CD4-positive, alpha-beta T cell (primary cell): ENCODE measurements at regions not wholly inside any gene's neighbourhood (a gene's known extent, or its start where the extent isn't known, plus 50 kb on each side); places are given as distances from the start of the nearest gene placed in this dataset.

Experiments
- ATAC-seq: fragments of 200-7000 bp; cut with Tn5 transposase; one replicate; pipeline ENCODE4 v1.10.0; 2022; ENCODE audit warnings: mild to moderate bottlenecking; ENCODE audit not compliant: poor library complexity
- CTCF ChIA-PET: fragments of 350-600 bp; sonication (Branson Sonifier 250); formaldehyde crosslinking; loops from one replicate; lab custom pipeline; 2021; ENCODE audit warnings: antibody characterized with exemption, inconsistent platforms; lab: Charles Lee
- POLR2A ChIA-PET: fragments of 350-600 bp; sonication (Branson Sonifier 250); formaldehyde crosslinking; loops from one replicate; lab custom pipeline; 2021; ENCODE audit warnings: antibody characterized with exemption, inconsistent platforms; lab: Charles Lee
- DNase-seq, 14 experiments: peaks; one replicate each; pipeline ENCODE4 v3.0.0-alpha.2; 2013 to 2020; ENCODE audit warnings: mixed read lengths in 2 of 14
- H3K27ac ChIP-seq, 2 donors: one replicate each; pipeline versions ENCODE4 v1.5.1 to v1.7.0; 2013; ENCODE audit warnings: low read length in 2 of 2, low read depth in 1 of 2, mild to moderate bottlenecking in 1 of 2
- H3K27me3 ChIP-seq, 2 experiments: 1 replicate in 1 of 2; 2 replicates in 1 of 2; pipeline versions ENCODE4 v1.6.1 to v1.7.0; 2013; ENCODE audit warnings: low read length in 2 of 2, control low read depth in 1 of 2, mild to moderate bottlenecking in 1 of 2, moderate library complexity in 1 of 2; ENCODE audit not compliant: insufficient read depth in 2 of 2, control insufficient read depth in 1 of 2
- H3K36me3 ChIP-seq: one replicate; pipeline ENCODE4 v1.6.1; 2013; ENCODE audit warnings: low read length, control low read depth; ENCODE audit not compliant: insufficient read depth
- H3K4me1 ChIP-seq: one replicate; pipeline ENCODE4 v1.6.1; 2013; ENCODE audit warnings: low read length, control low read depth; ENCODE audit not compliant: insufficient read depth
- H3K4me3 ChIP-seq: one replicate; pipeline ENCODE4 v1.5.1; 2013; ENCODE audit warnings: mild to moderate bottlenecking, low read length, moderate library complexity
- H3K9me3 ChIP-seq, 2 experiments: 1 replicate in 1 of 2; 2 replicates in 1 of 2; pipeline versions ENCODE4 v1.6.1 to v1.7.0; 2013; ENCODE audit warnings: low read length in 2 of 2, mild to moderate bottlenecking in 2 of 2, control low read depth in 1 of 2, moderate library complexity in 1 of 2; ENCODE audit not compliant: control insufficient read depth in 1 of 2, insufficient read depth in 1 of 2
- H3K27ac Mint-ChIP-seq: one replicate; pipeline ENCODE4 v1.8.0; 2020; ENCODE audit warnings: mixed read lengths
- H3K27me3 Mint-ChIP-seq: one replicate; pipeline ENCODE4 v1.8.0; 2021; ENCODE audit warnings: mixed read lengths
- H3K36me3 Mint-ChIP-seq: one replicate; pipeline ENCODE4 v1.8.0; 2021; ENCODE audit warnings: low read depth, mixed read lengths
- H3K4me1 Mint-ChIP-seq: one replicate; pipeline ENCODE4 v1.8.0; 2021; ENCODE audit warnings: low read depth, mixed read lengths
- H3K4me3 Mint-ChIP-seq: one replicate; pipeline ENCODE4 v1.8.0; 2020; ENCODE audit warnings: mild to moderate bottlenecking, mixed read lengths
- H3K9me3 Mint-ChIP-seq: one replicate; pipeline ENCODE4 v1.8.0; 2020; ENCODE audit warnings: mixed read lengths
- intact Hi-C, 2 experiments: fragments of 100-400 bp; cut with DNase I in 1 of 2; cut with micrococcal nuclease in 1 of 2; formaldehyde crosslinking; loops; one replicate each; pipeline versions ENCODE4 v1.15.1 to v1.9.0; 2023 to 2025; cut with DNase I, micrococcal nuclease
- TF ChIP-seq, protein P1 (sequence below): fragments of 200-600 bp; IDR thresholded peaks from one replicate; pipeline ENCODE4 v1.8.0; 2022; ENCODE audit warnings: antibody characterized with exemption, mild to moderate bottlenecking

DNA sequence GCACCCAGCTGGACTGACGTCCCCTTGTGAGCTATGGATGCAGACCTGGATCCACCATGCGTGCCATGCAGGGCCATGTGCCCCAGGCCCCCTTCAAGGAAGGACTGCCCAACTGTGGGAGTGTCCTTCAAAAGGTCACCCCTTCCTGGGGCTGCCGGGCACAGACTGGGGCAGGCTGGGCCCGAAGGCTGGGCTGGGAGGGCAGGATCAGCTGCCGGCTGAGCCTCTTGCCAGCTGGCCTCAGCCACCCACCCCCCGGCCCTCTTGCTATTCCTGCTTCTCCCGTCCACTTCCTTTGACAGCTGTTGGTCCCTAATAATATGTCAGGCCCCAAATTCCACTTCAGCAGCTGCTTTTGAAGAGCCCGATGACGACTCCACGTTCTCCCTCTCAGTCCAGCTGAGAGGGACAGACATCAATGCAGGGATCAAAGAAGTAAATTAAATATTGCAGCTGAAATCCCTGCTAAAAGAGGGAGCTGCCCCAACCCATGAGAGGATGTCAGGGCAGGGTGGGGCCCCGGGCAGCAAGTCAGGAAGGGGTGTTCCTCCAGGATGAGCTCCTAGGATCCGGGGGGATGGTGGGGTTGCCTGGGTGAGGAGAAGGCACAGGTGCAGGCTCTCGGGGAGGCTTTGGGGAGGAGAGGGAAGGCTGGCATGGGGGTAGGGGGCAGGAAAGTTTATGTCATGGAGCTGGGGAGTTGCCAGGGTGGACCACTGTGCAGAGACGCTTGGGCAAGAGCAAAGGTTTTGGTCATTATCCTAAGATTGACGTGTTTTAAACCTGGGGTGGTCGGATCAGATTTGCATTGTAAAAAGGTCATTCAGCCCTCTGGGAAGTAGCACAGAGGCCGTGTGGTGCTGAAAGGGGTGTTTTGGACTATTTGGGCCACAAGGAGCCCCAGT lies 185.0 kb downstream of the ANKRD60 start:
- Mint-ChIP-seq H3K4me3 (no peak overlapping the region), H3K36me3 (no peaks in the 10 kb centered on the region), H3K27ac (no peak overlapping the region), H3K27me3 (peaks cover 5% of the 10 kb centered on the region), H3K9me3 (no peaks in the 10 kb centered on the region), H3K4me1 (no peaks in the 10 kb centered on the region)
- Histone ChIP-seq H3K4me3 (no peak overlapping the region), H3K9me3 (peaks cover 0 to 3% of the 10 kb centered on the region in 2 experiments), H3K27me3 (peaks cover 0 to 2% of the 10 kb centered on the region in 2 experiments), H3K4me1 (no peaks in the 10 kb centered on the region), H3K36me3 (no peaks in the 10 kb centered on the region), H3K27ac (no peak overlapping the region)
- ATAC-seq, result no peak
- ChIA-PET CTCF (no interaction called here), POLR2A (interaction anchor here (0.6 kb wide), 1 partner anchor 1406 kb away, joined by 3 read pairs; no protein-coding TSS in a partner anchor)
- DNase-seq, result no peak
- TF ChIP-seq, protein P1, sequence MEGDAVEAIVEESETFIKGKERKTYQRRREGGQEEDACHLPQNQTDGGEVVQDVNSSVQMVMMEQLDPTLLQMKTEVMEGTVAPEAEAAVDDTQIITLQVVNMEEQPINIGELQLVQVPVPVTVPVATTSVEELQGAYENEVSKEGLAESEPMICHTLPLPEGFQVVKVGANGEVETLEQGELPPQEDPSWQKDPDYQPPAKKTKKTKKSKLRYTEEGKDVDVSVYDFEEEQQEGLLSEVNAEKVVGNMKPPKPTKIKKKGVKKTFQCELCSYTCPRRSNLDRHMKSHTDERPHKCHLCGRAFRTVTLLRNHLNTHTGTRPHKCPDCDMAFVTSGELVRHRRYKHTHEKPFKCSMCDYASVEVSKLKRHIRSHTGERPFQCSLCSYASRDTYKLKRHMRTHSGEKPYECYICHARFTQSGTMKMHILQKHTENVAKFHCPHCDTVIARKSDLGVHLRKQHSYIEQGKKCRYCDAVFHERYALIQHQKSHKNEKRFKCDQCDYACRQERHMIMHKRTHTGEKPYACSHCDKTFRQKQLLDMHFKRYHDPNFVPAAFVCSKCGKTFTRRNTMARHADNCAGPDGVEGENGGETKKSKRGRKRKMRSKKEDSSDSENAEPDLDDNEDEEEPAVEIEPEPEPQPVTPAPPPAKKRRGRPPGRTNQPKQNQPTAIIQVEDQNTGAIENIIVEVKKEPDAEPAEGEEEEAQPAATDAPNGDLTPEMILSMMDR, result no peak
- intact Hi-C loops, result no loop called here

DNA sequence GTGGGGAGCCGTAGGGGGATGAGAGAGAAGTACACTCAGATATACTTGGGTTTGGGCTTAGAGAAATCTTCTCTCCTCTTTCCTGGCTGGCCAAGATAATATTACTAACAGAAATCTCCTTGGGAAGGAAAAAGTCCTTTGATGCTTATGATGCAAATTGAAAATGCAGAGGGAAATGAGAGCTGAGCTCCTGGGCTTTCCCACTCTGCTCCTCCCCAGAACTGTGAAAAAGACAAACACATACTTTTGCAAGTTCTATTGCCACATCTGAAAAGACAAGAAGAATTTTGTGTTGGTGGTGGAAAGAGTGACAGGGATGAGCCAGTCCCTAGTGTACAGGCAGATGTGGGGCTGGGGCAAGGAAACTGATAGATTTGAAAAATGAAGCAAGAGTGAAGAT lies 185.9 kb downstream of the ANKRD60 start:
- Histone ChIP-seq H3K4me3 (no peak overlapping the region), H3K27ac (no peak overlapping the region), H3K27me3 (peaks cover 0 to 2% of the 10 kb centered on the region in 2 experiments), H3K9me3 (peaks cover 0 to 3% of the 10 kb centered on the region in 2 experiments), H3K36me3 (no peaks in the 10 kb centered on the region), H3K4me1 (no peaks in the 10 kb centered on the region)
- intact Hi-C loops, result no loop called here
- no peaks in the 10 kb centered on the region for H3K9me3 Mint-ChIP-seq
- TF ChIP-seq, protein P1, result no peak
- no peak overlapping the region for H3K4me3 Mint-ChIP-seq
- CTCF ChIA-PET, result no interaction called here
- peaks cover 5% of the 10 kb centered on the region for H3K27me3 Mint-ChIP-seq
- no peak overlapping the region for H3K27ac Mint-ChIP-seq
- DNase-seq, result no peak
- no peak for ATAC-seq
- POLR2A ChIA-PET, result no interaction called here
- no peaks in the 10 kb centered on the region for H3K36me3 Mint-ChIP-seq
- no peaks in the 10 kb centered on the region for H3K4me1 Mint-ChIP-seq

DNA sequence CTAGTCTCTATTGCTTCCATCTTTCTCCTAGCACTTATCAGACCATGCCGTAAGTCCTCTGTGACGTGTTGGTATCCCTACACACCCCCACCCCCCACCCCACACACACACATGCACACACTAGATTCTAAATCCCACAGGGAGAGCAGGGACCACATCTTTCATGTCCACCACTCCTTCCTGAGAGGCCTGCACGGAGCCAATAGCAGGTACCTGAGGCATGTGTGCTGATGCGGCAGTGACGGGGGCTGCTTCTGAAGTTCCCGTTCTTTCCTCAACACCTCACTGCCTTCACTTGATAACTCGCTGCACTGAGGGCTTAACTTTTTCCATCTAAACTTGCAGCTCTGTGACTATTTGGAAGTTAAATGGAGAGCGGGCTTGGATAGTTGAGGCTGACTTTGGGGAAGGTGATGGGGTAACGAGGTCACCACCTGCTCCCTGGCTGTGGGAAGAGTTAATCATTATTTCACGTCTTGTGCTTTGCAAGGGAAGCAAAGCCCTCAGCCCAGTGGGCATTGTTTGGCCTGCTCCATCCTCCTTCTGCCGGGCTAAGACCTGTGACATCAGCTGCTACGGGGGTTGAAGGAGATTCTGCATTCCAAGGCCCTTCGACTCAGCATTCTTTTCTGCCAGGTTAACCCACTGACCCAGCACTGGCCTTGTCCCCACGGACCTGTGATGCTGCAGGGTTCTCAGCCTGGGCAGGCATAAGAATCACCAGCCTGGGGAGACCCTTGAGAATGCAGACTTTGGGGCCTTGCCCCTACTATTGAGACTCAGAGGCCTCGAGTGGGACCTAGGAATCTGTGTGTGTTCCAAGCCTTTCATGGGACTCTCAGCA lies 187.8 kb downstream of the ANKRD60 start:
- DNase-seq, result no peak
- TF ChIP-seq, protein P1, result no peak
- Mint-ChIP-seq H3K9me3 (no peaks in the 10 kb centered on the region), H3K27ac (no peak overlapping the region), H3K4me3 (no peak overlapping the region), H3K4me1 (no peaks in the 10 kb centered on the region), H3K27me3 (peaks cover 5% of the 10 kb centered on the region), H3K36me3 (no peaks in the 10 kb centered on the region)
- H3K4me3 ChIP-seq, result no peak overlapping the region
- no peak for ATAC-seq
- intact Hi-C loops, result no loop called here
- ChIA-PET CTCF (no interaction called here), POLR2A (no interaction called here)
- no peaks in the 10 kb centered on the region for H3K9me3 ChIP-seq
- H3K27me3 ChIP-seq, result no peaks in the 10 kb centered on the region
- H3K27ac ChIP-seq, result no peak overlapping the region
- no peaks in the 10 kb centered on the region for H3K4me1 ChIP-seq
- H3K36me3 ChIP-seq, result no peaks in the 10 kb centered on the region
